ENCODE measurements at regions not wholly inside any gene's neighbourhood (a gene's known extent, or its start where the extent isn't known, plus 50 kb on each side); places are given as distances from the start of the nearest gene placed in this dataset.

GRCh38 chr6:140073456-140073855 lies 699.0 kb upstream of the CITED2 start:
- in situ Hi-C loops (cut with MboI; ENCODE audit: low sequenced_read_pairs), result no loop called here

GRCh38 chr6:140071601-140072062 lies 697.2 kb upstream of the CITED2 start:
- in situ Hi-C loops (cut with MboI; ENCODE audit: low sequenced_read_pairs), result no loop called here

GRCh38 chr6:140070846-140071473 lies 696.5 kb upstream of the CITED2 start:
- in situ Hi-C loops (cut with MboI; ENCODE audit: low sequenced_read_pairs), result no loop called here

GRCh38 chr6:140069576-140069975 lies 695.1 kb upstream of the CITED2 start:
- in situ Hi-C loops (cut with MboI; ENCODE audit: low sequenced_read_pairs), result no loop called here

- in situ Hi-C loops (cut with MboI; ENCODE audit: low sequenced_read_pairs), result no loop called here
Measured at GRCh38 chr6:140068801-140069200, 694.4 kb upstream of the CITED2 start.

GRCh38 chr6:140064366-140064765 lies 689.9 kb upstream of the CITED2 start:
- in situ Hi-C loops (cut with MboI; ENCODE audit: low sequenced_read_pairs), result no loop called here

GRCh38 chr6:140063021-140063399 lies 688.6 kb upstream of the CITED2 start:
- in situ Hi-C loops (cut with MboI; ENCODE audit: low sequenced_read_pairs), result no loop called here

GRCh38 chr6:140062043-140063020 lies 687.9 kb upstream of the CITED2 start:
- in situ Hi-C loops (cut with MboI; ENCODE audit: low sequenced_read_pairs), result no loop called here

GRCh38 chr6:140061110-140062042 lies 686.9 kb upstream of the CITED2 start:
- in situ Hi-C loops (cut with MboI; ENCODE audit: low sequenced_read_pairs), result no loop called here

GRCh38 chr6:140059947-140060346 lies 685.5 kb upstream of the CITED2 start:
- in situ Hi-C loops (cut with MboI; ENCODE audit: low sequenced_read_pairs), result no loop called here

- in situ Hi-C loops (cut with MboI; ENCODE audit: low sequenced_read_pairs), result no loop called here
Measured at GRCh38 chr6:140058863-140059262, 684.4 kb upstream of the CITED2 start.

- in situ Hi-C loops (cut with MboI; ENCODE audit: low sequenced_read_pairs), result no loop called here
Measured at GRCh38 chr6:140052736-140053729, 678.6 kb upstream of the CITED2 start.

GRCh38 chr6:140051521-140052512 lies 677.4 kb upstream of the CITED2 start:
- in situ Hi-C loops (cut with MboI; ENCODE audit: low sequenced_read_pairs), result no loop called here

GRCh38 chr6:140050101-140050995 lies 675.9 kb upstream of the CITED2 start:
- in situ Hi-C loops (cut with MboI; ENCODE audit: low sequenced_read_pairs), result no loop called here

GRCh38 chr6:140049251-140049650 lies 674.8 kb upstream of the CITED2 start:
- in situ Hi-C loops (cut with MboI; ENCODE audit: low sequenced_read_pairs), result no loop called here

- in situ Hi-C loops (cut with MboI; ENCODE audit: low sequenced_read_pairs), result no loop called here
Measured at GRCh38 chr6:140048202-140048790, 673.8 kb upstream of the CITED2 start.

GRCh38 chr6:140047321-140047720 lies 672.9 kb upstream of the CITED2 start:
- in situ Hi-C loops (cut with MboI; ENCODE audit: low sequenced_read_pairs), result no loop called here

Data from HL-60/S4 treated with retinoic acid at 250 ng/mL for 4 days and 3 days (cell line).